Stimulated activated naive CD4-positive, alpha-beta T cell (primary cell): ENCODE measurements at regions not wholly inside any gene's neighbourhood (a gene's known extent, or its start where the extent isn't known, plus 50 kb on each side); places are given as distances from the start of the nearest gene placed in this dataset.
"Not testable (repeated sequence)": the region's sequence is repeated elsewhere in the genome, so short reads cannot be mapped to it uniquely, and the experiment has no call there.

Source experiments
- DNase-seq, 6 experiments: peaks; one replicate each; lab custom pipeline; 2025; lab: John Stamatoyannopoulos, UW

DNA sequence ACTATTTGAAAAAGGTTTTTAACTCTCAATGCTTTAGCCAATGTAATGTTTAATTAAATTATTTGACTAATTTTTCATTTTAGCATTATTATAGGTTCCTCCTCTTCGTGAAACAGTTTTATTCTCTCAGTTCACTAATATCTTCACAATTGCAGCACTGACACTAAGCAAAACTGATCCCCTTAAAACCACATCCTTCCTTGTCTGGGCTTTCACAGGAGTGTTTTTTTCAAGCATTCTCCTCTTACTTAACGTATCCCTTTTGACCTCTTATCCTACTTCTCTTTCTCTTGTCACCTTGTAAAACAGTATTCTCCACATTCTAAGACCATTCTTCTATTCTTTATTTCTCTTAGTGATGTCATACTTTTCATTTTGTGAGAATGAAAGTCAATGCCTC lies 112.8 kb downstream of the DSC3 start:
- DNase-seq = no peak

DNA sequence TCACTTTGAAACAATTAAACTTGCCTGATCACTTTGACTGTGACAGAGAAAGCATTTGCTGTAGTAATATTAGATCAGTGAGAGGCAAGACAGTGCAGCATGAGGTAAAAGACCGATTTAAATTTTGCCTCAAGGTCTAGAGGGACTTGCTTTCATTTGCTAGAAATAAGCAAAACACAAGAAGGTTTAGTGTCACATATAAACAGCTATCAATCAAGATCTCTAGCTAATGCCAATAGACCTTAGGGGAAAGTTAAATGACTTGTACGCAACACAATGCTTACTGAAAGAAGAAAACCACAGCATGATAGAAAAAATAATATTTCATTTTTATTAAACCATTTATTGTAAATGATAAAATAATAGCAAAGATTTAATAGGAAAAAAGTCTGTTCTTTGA lies 113.5 kb downstream of the DSC3 start:
- DNase-seq = no peak

GRCh38 chr18:30927517-30928075 lies 114.9 kb downstream of the DSC3 start:
- DNase-seq = no peak

GRCh38 chr18:30927042-30927441 lies 115.5 kb downstream of the DSC3 start:
- DNase-seq = no peak

- DNase-seq = no peak
Observed at GRCh38 chr18:30925795-30926194, 116.7 kb downstream of the DSC3 start.

GRCh38 chr18:30920757-30921156 lies 121.8 kb downstream of the DSC3 start:
- DNase-seq = no peak

DNA sequence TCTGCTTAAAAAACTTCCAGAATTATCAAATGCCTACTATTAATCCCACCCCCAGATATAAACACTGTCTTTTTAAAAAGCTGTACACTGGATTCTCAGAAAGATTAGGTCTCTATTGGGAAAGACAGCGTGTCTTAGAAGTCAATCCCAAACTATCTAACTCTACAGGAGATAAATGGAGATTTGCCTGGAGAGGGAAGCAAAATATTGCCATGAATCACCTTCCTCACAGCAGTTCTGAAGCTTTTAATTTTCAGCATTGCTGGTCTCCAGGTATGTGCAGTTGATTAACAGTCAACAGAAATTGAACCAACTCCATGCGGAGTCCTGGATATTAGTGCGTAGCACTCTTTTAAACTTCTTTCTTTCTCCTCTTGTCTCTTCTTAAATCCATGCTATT lies 122.2 kb downstream of the DSC3 start:
- no peak for DNase-seq

DNA sequence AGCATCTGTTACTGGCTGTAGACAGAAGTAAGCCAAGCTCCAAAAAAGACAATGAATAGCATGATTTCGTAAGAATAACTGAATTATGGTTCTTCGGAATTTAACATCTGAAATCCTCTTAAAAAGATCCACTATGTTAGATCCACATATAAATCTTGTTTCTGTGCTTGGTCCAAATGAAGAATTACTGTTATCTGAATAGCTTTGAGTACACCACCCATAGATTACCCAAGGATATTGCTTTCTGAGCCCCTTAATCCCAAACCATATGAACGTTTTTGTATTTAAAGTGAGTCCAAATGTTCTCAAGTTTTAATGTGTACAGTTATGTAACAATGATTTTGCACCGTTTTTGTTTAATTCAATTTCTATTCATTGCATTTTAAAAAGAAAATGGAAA lies 124.9 kb downstream of the DSC3 start:
- DNase-seq = no peak

DNA sequence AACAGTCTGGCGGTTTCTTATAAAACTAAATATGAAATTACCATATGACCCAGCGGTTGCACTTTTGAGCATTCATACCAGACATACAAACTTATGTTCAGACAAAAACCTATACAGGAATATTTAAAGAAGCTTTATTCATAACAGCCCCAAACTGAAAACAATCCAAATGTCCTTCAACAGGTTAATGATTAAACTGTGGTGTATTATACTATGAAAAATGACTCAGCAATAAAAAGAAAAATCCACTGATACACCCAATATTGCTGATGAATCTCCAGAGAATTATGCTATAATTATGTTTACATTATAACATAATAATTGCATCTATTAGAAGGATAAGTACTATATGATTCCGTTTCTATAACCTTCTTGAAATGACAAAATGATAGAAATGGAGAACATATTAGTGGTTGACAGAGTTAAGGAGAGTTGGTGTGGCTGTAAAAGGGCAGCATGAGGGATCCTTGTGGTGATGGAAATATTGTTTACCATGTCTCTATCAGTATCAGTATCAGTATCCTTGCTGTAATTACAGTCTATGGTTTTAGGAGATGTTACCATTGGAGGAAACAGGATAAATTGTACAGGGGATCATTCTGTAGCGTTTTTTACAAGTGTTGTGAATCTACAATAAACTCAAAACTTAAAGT lies 127.1 kb downstream of the DSC3 start:
- no peak for DNase-seq

GRCh38 chr18:30908381-30908780 lies 134.2 kb downstream of the DSC3 start:
- DNase-seq = no peak

GRCh38 chr18:30903566-30903965 lies 139.0 kb downstream of the DSC3 start:
- DNase-seq = no peak

DNA sequence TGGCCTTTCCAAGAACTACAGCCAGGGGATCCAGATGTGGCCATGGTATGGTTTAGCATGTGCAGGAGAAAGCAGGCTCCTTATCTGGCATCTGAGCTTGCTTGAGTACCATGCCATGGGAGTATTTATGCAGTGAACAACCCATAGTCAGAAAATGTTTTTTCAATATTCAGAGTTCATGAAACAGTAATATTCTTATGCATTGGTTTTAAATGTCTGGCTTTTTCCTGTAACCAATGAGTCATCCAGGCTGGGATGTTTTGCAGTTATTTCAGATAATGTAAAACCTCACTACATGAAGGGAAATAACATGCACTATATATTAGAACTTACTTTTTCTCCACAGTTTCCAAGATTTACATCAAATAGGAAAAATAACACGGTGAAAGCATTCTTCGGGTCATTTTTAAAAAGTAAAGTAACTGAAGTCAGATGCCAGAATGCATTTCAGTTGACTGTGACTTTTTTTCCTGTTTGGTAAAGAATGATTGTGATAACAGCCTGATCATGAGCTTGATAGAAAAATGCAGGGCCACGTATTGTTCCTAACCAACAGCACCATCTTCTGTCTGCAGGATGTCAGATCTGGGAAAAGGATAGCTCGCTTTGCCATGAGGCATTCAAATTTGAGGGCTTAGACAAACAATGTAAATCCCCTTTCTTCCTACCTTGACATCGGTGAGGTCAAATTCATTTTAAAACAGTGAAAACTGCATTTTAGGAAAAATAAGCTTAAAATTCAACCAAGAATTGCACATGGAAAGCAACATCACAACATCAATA lies 152.8 kb downstream of the DSC3 start:
- no peak for DNase-seq

GRCh38 chr18:30888344-30888743 lies 154.2 kb downstream of the DSC3 start:
- no peak for DNase-seq

GRCh38 chr18:30886998-30887397 lies 155.5 kb downstream of the DSC3 start:
- no peak for DNase-seq

- no peak for DNase-seq
Observed at GRCh38 chr18:30870466-30870865, 172.1 kb downstream of the DSC3 start.

GRCh38 chr18:30862900-30863299 lies 179.6 kb downstream of the DSC3 start:
- no peak for DNase-seq

DNA sequence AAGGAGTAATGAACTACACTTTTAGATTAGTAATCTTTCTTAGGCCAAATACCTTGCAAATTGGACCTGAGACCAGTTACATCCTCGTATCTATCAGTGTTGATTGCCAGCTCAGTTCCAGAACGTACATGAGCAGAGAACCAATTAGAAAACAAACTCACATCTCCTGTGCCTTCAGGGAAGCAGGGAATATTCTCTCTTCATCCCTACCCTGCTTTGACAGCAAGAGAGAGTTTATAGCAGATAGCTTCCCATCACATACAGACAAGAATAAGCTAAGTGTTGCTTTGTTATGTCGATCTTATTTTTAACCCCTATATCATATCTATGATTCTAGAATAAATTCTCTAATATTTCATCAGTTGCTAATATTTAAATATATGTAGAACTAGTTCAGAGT lies 181.8 kb downstream of the DSC3 start:
- DNase-seq = no peak

DNA sequence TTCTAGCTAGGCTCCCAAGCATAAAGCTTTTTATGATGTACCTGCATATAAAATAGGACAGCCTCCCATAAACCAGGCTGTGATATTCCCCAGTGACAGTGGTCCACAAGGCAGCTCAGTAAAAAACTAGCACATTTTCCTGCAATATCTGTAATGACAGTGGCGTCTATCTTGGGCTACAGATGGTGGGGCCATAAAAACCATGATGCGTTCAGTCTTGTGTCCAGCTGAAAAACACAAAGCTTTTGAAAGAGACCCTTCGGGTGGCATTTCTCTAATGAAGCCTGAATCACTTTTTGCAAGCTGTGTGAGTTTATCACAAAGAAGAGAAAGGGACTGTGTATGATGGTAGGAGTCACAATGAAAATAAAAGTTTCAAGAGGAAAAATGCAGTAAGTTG lies 183.5 kb downstream of the DSC3 start:
- DNase-seq = no peak

- DNase-seq = no peak
Observed at GRCh38 chr18:30858560-30858959, 184.0 kb downstream of the DSC3 start.

GRCh38 chr18:30855762-30856161 lies 186.8 kb downstream of the DSC3 start:
- DNase-seq = no peak

- no peak for DNase-seq
Observed at GRCh38 chr18:30852980-30853379, 189.6 kb downstream of the DSC3 start.

DNA sequence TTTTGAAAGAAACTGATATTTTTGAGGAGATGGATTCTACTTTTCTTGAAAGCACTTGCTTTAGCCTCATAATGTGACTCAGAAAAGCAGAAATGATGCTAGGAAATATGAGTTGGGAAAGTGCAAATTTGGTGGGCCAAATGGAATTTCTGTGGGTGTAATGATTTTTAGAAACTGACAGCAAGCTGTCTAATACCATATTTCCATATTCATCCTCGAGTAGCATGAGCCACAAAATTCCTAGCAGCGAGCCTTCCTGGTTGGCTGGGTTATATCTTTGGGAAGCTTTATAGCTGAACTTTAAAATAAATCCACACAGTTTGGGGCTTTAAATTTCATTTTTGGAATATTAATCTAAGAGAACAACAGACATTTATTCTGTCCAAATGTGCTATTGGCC lies 190.0 kb downstream of the DSC3 start:
- no peak for DNase-seq

DNA sequence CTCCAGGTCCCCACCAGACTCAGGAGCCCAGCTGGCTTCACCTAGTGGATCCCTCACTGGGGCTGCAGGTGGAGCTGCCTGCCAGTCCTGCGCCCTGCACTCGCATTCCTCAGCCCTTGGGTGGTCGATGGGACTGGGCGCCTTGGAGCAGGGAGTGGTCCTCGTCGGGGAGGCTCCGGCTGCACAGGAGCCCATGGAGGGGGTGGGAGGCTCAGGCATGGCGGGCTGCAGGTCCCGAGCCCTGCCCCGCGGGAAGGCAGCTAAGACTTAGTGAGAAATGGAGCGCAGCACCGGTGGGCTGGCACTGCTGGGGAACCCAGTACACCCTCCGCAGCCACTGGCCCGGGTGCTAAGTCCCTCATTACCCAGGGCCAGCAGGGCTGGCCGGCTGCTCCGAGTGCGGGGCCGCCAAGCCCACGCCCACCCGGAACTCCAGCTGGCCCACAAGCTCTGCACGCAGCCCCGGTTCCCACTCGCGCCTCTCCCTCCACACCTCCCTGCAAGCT lies 203.4 kb downstream of the DSC3 start:
- DNase-seq = not testable (repeated sequence)
